OCI-LY1 (cell line): ENCODE measurements at regions not wholly inside any gene's neighbourhood (a gene's known extent, or its start where the extent isn't known, plus 50 kb on each side); places are given as distances from the start of the nearest gene placed in this dataset.

Experiments
- H2AFZ ChIP-seq: fragments of 200-600 bp; sonication (generic), shearing (Covaris generic); 2 replicates; pipeline ENCODE4 v1.6.0; 2014; ENCODE audit warnings: antibody characterized with exemption, mild to moderate bottlenecking, low read length
- H3F3A ChIP-seq: fragments of 200-600 bp; sonication (generic), shearing (Covaris generic); 2 replicates; pipeline ENCODE4 v1.6.0; 2014; ENCODE audit warnings: mild to moderate bottlenecking, antibody characterized with exemption, low read length, moderate library complexity; ENCODE audit not compliant: insufficient read depth
- H3K27ac ChIP-seq: fragments of 200-600 bp; sonication (generic); 2 replicates; pipeline ENCODE4 v1.5.1; 2014; ENCODE audit warnings: low read length, mixed run types, mild to moderate bottlenecking, low read depth; ENCODE audit not compliant: poor library complexity, severe bottlenecking
- H3K27me3 ChIP-seq: fragments of 200-600 bp; sonication (generic); 2 replicates; pipeline ENCODE4 v1.6.0; 2014; ENCODE audit warnings: antibody characterized with exemption, mild to moderate bottlenecking, low read length, moderate library complexity; ENCODE audit not compliant: insufficient read depth
- H3K36me3 ChIP-seq: fragments of 200-600 bp; sonication (generic); 2 replicates; pipeline ENCODE4 v1.6.1; 2014; ENCODE audit warnings: mild to moderate bottlenecking, antibody characterized with exemption, low read length, moderate library complexity, mixed read lengths; ENCODE audit not compliant: insufficient read depth
- H3K4me1 ChIP-seq: fragments of 200-600 bp; sonication (generic); 2 replicates; pipeline ENCODE4 v1.5.1; 2014; ENCODE audit warnings: mild to moderate bottlenecking, low read length, moderate library complexity; ENCODE audit not compliant: insufficient read depth, severe bottlenecking
- H3K4me2 ChIP-seq: fragments of 200-600 bp; sonication (generic), shearing (Covaris generic); 2 replicates; pipeline ENCODE4 v1.6.1; 2014; ENCODE audit warnings: low read length
- H3K4me3 ChIP-seq: fragments of 200-600 bp; sonication (generic); 2 replicates; pipeline ENCODE4 v1.5.1; 2014; ENCODE audit warnings: low read length, low read depth, mild to moderate bottlenecking, mixed read lengths; ENCODE audit not compliant: poor library complexity, severe bottlenecking
- H3K79me2 ChIP-seq: fragments of 200-600 bp; shearing (Covaris generic); 2 replicates; pipeline ENCODE4 v1.6.1; 2016; ENCODE audit warnings: mixed run types, low read length, mixed read lengths; ENCODE audit not compliant: insufficient read depth
- H3K9ac ChIP-seq: fragments of 200-600 bp; sonication (generic), shearing (Covaris generic); 2 replicates; pipeline ENCODE4 v1.6.1; 2014; ENCODE audit warnings: mild to moderate bottlenecking, low read length, mixed read lengths
- H3K9me2 ChIP-seq: fragments of 200-600 bp; sonication (generic), shearing (Covaris generic); 2 replicates; pipeline ENCODE4 v1.6.1; 2014; ENCODE audit warnings: low read depth, mild to moderate bottlenecking, low read length, mixed read lengths
- H3K9me3 ChIP-seq: fragments of 200-600 bp; shearing (Covaris generic); 2 replicates; pipeline ENCODE4 v1.6.1; 2014; ENCODE audit warnings: low read length, mixed read lengths
- H4K20me1 ChIP-seq: fragments of 200-600 bp; sonication (generic), shearing (Covaris generic); 2 replicates; pipeline ENCODE4 v1.6.0; 2016; ENCODE audit warnings: mild to moderate bottlenecking, low read length; ENCODE audit not compliant: insufficient read depth
- EZH2 ChIP-seq: fragments of 200-600 bp; sonication (generic), shearing (Covaris generic); IDR thresholded peaks from 2 replicates; pipeline ENCODE4 v1.8.0; 2017; ENCODE audit warnings: borderline replicate concordance, mixed run types, mild to moderate bottlenecking, antibody characterized with exemption, low read length, moderate library complexity, mixed read lengths
- TF ChIP-seq, protein P1 (sequence below): fragments of 200-600 bp; sonication (generic), shearing (Covaris generic); IDR thresholded peaks from 2 replicates; pipeline ENCODE4 v1.5.1; 2017; ENCODE audit warnings: mild to moderate bottlenecking, antibody characterized with exemption, low read length, moderate library complexity, mixed read lengths

DNA sequence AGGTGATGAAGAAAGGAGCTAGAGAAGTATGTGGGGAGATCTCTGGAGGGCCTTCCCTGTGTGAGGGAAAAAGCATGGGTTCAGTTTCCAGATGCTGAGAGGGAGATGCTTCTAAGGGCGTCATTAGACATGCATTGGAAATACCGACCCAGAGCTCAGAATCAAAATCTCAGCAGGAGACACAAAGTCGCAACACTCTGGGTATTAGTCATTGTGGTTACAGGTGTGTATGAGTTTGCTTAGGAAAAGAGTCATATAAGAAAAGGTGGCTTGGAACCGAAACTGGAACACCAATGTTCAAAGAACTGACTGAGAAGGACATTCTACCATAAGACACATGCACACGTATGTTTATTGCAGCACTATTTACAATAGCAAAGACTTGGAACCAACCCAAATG lies 477.1 kb downstream of the FBXO15 start:
- H3K4me2 ChIP-seq, result no peak overlapping the region
- H3K27ac ChIP-seq, result no peak overlapping the region
- no peaks in the 10 kb centered on the region for H3K9me2 ChIP-seq
- no peak overlapping the region for H2AFZ ChIP-seq
- no peaks in the 10 kb centered on the region for H3F3A ChIP-seq
- H3K9me3 ChIP-seq, result no peaks in the 10 kb centered on the region
- no peaks in the 10 kb centered on the region for H3K4me1 ChIP-seq
- no peaks in the 10 kb centered on the region for H3K27me3 ChIP-seq
- H4K20me1 ChIP-seq, result no peaks in the 10 kb centered on the region
- H3K9ac ChIP-seq, result no peak overlapping the region
- H3K36me3 ChIP-seq, result no peaks in the 10 kb centered on the region
- no peaks in the 10 kb centered on the region for H3K79me2 ChIP-seq
- TF ChIP-seq, protein P1, sequence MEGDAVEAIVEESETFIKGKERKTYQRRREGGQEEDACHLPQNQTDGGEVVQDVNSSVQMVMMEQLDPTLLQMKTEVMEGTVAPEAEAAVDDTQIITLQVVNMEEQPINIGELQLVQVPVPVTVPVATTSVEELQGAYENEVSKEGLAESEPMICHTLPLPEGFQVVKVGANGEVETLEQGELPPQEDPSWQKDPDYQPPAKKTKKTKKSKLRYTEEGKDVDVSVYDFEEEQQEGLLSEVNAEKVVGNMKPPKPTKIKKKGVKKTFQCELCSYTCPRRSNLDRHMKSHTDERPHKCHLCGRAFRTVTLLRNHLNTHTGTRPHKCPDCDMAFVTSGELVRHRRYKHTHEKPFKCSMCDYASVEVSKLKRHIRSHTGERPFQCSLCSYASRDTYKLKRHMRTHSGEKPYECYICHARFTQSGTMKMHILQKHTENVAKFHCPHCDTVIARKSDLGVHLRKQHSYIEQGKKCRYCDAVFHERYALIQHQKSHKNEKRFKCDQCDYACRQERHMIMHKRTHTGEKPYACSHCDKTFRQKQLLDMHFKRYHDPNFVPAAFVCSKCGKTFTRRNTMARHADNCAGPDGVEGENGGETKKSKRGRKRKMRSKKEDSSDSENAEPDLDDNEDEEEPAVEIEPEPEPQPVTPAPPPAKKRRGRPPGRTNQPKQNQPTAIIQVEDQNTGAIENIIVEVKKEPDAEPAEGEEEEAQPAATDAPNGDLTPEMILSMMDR, result no peak
- TF ChIP-seq EZH2, result no peak
- no peak overlapping the region for H3K4me3 ChIP-seq

DNA sequence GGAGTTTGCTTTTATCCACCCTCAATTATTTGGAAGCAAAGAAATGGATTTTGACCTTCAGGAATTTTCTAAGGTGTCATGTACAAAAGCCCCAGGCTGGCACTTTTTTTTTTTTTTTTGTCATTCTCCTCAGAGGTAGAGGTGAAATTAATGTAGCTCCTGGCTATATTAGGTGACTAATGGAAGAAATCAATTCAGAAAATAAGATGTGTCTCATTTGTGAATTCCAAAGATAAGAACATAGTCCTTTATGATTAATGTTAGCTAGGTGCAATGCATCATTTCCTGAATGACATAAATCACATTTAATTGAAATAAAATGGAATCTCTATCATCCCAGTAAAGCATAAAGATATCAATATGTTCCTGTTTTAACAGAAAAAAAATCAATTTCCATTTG lies 477.6 kb downstream of the FBXO15 start:
- no peak overlapping the region for H3K27ac ChIP-seq

DNA sequence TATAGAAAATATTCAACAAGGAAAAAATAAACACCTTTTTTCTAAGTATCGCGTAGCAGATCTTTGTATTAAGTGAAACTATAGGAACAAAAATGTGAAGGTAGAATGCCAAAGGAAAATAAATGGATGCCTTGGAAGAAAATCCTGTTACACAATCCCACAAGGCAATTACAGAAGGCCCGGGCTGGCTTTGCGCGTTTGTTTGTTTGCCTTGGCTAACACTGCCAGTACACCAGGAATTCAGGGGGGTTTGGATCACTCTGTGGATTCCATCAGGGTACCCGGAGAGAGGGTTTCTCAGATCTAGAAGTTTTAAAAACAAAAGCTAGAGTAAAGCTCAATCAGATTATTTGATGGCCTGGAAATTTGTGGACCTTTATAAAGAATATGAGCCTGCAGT lies 478.3 kb downstream of the FBXO15 start:
- H3K36me3 ChIP-seq, result no peaks in the 10 kb centered on the region
- no peak overlapping the region for H3K9ac ChIP-seq
- no peaks in the 10 kb centered on the region for H3K79me2 ChIP-seq
- H4K20me1 ChIP-seq, result no peaks in the 10 kb centered on the region
- no peaks in the 10 kb centered on the region for H3K9me2 ChIP-seq
- no peak overlapping the region for H3K4me2 ChIP-seq
- TF ChIP-seq, protein P1, result no peak
- no peak for TF ChIP-seq EZH2
- no peaks in the 10 kb centered on the region for H3F3A ChIP-seq
- H3K4me3 ChIP-seq, result no peak overlapping the region
- no peak overlapping the region for H3K27ac ChIP-seq
- H3K9me3 ChIP-seq, result no peaks in the 10 kb centered on the region
- no peaks in the 10 kb centered on the region for H3K4me1 ChIP-seq
- no peak overlapping the region for H2AFZ ChIP-seq
- H3K27me3 ChIP-seq, result no peaks in the 10 kb centered on the region

More for the DNA sequence above, 477.6 kb downstream of the FBXO15 start:
- no peaks in the 10 kb centered on the region for H3F3A ChIP-seq
- H3K9ac ChIP-seq, result no peak overlapping the region
- no peaks in the 10 kb centered on the region for H4K20me1 ChIP-seq
- no peaks in the 10 kb centered on the region for H3K9me3 ChIP-seq
- no peaks in the 10 kb centered on the region for H3K36me3 ChIP-seq
- no peak overlapping the region for H3K4me2 ChIP-seq
- no peaks in the 10 kb centered on the region for H3K9me2 ChIP-seq
- H3K27me3 ChIP-seq, result no peaks in the 10 kb centered on the region
- TF ChIP-seq EZH2, result no peak
- TF ChIP-seq, protein P1, result no peak
- no peaks in the 10 kb centered on the region for H3K79me2 ChIP-seq
- no peak overlapping the region for H3K4me3 ChIP-seq
- H2AFZ ChIP-seq, result no peak overlapping the region
- no peaks in the 10 kb centered on the region for H3K4me1 ChIP-seq
